Osteocyte (in vitro differentiated cells): ENCODE measurements at regions not wholly inside any gene's neighbourhood (a gene's known extent, or its start where the extent isn't known, plus 50 kb on each side); places are given as distances from the start of the nearest gene placed in this dataset.
A peak's percentile ranks its signal among the peaks of the same experiment; 100 is the strongest.

ENCODE experiments used
- DNase-seq: peaks from one replicate; pipeline ENCODE4 v3.0.0; 2021; ENCODE audit warnings: mixed read lengths; ENCODE audit not compliant: unreplicated experiment; ENCODE audit errors: extremely low spot score
- H3K27ac Mint-ChIP-seq: one replicate; pipeline ENCODE4 v1.8.0; 2021; ENCODE audit warnings: mild to moderate bottlenecking, mixed read lengths; ENCODE audit not compliant: unreplicated experiment
- H3K27me3 Mint-ChIP-seq: one replicate; pipeline ENCODE4 v1.8.0; 2021; ENCODE audit warnings: mixed read lengths; ENCODE audit not compliant: unreplicated experiment
- H3K36me3 Mint-ChIP-seq: one replicate; pipeline ENCODE4 v1.8.0; 2021; ENCODE audit warnings: mixed read lengths; ENCODE audit not compliant: unreplicated experiment
- H3K4me1 Mint-ChIP-seq: one replicate; pipeline ENCODE4 v1.8.0; 2021; ENCODE audit warnings: mixed read lengths; ENCODE audit not compliant: unreplicated experiment
- H3K4me3 Mint-ChIP-seq: one replicate; pipeline ENCODE4 v1.8.0; 2021; ENCODE audit warnings: mild to moderate bottlenecking, moderate library complexity, mixed read lengths; ENCODE audit not compliant: unreplicated experiment
- H3K9me3 Mint-ChIP-seq: one replicate; pipeline ENCODE4 v1.8.0; 2021; ENCODE audit warnings: mixed read lengths; ENCODE audit not compliant: unreplicated experiment
- TF ChIP-seq, protein P1 (sequence below): fragments of 200-600 bp; sonication (generic); IDR thresholded peaks from 2 replicates; pipeline ENCODE4 v1.5.0; 2021; ENCODE audit warnings: antibody characterized with exemption, mild to moderate bottlenecking, moderate library complexity

DNA sequence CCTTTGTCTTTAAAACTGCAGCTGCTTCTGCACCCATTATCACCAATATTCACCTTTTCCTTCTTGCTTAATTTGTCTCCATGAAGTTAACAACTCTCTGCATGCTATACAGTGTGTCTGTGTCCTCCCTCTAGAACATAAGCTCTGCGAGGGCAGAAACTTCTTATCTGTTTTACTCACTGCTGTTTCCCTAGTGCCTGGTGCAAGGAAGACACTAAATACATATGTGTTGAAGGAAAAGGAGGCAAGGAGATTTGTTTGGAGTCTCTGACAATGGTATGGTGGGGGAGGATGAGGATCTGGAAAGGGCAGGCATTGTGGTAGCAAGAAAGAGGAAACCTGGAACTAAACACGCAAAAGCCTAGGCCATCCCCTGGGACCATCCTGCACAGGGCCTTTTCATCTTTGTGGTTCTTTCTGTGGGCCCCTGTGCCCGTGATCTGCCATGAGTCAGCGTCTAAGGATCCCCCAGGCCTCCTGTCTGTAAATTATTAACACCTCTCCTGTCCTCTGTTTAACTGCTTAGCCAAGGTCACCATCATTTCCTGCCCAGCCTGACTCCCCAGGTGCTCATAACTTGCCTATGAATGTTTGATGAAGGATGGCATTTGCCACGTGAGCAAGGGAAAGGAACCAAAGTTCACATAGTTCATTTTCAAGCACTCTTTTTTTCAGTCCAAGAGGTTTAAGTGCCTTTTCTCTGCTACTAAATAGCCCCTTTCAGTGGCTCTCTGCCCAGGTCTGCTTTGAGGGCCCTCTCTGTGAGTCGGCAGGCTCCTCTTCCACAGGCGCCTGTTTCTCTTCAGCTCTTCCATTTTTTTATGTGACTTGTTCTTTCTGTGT lies 131.1 kb downstream of the RASSF10 start:
- H3K27me3 Mint-ChIP-seq, result peaks cover 18% of the 10 kb centered on the region
- DNase-seq, result no peak
- no peak overlapping the region for H3K4me3 Mint-ChIP-seq
- no peaks in the 10 kb centered on the region for H3K9me3 Mint-ChIP-seq
- H3K36me3 Mint-ChIP-seq, result no peaks in the 10 kb centered on the region
- peaks cover 20% of the 10 kb centered on the region for H3K4me1 Mint-ChIP-seq
- TF ChIP-seq, protein P1, sequence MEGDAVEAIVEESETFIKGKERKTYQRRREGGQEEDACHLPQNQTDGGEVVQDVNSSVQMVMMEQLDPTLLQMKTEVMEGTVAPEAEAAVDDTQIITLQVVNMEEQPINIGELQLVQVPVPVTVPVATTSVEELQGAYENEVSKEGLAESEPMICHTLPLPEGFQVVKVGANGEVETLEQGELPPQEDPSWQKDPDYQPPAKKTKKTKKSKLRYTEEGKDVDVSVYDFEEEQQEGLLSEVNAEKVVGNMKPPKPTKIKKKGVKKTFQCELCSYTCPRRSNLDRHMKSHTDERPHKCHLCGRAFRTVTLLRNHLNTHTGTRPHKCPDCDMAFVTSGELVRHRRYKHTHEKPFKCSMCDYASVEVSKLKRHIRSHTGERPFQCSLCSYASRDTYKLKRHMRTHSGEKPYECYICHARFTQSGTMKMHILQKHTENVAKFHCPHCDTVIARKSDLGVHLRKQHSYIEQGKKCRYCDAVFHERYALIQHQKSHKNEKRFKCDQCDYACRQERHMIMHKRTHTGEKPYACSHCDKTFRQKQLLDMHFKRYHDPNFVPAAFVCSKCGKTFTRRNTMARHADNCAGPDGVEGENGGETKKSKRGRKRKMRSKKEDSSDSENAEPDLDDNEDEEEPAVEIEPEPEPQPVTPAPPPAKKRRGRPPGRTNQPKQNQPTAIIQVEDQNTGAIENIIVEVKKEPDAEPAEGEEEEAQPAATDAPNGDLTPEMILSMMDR, result no peak
- peak overlapping the region; percentile 14 for H3K27ac Mint-ChIP-seq

GRCh38 chr11:13140873-13141655 lies 131.9 kb downstream of the RASSF10 start:
- Mint-ChIP-seq H3K27me3 (peaks cover 22% of the 10 kb centered on the region), H3K4me1 (peaks cover 12% of the 10 kb centered on the region), H3K27ac (no peak overlapping the region), H3K9me3 (no peaks in the 10 kb centered on the region), H3K36me3 (no peaks in the 10 kb centered on the region), H3K4me3 (no peak overlapping the region)
- no peak for DNase-seq
- TF ChIP-seq, protein P1, result no peak

- H3K9me3 Mint-ChIP-seq, result no peaks in the 10 kb centered on the region
- peaks cover 22% of the 10 kb centered on the region for H3K27me3 Mint-ChIP-seq
- H3K36me3 Mint-ChIP-seq, result no peaks in the 10 kb centered on the region
- H3K27ac Mint-ChIP-seq, result no peak overlapping the region
- no peak overlapping the region for H3K4me3 Mint-ChIP-seq
- H3K4me1 Mint-ChIP-seq, result peaks cover 8% of the 10 kb centered on the region
- TF ChIP-seq, protein P1, result no peak
- no peak for DNase-seq
These were observed 132.9 kb downstream of the RASSF10 start for GRCh38 chr11:13141731-13142709.

GRCh38 chr11:13143486-13144297 lies 133.9 kb upstream of the BMAL1 start:
- Mint-ChIP-seq H3K27me3 (peaks cover 16% of the 10 kb centered on the region), H3K27ac (no peak overlapping the region), H3K4me1 (peaks cover 8% of the 10 kb centered on the region), H3K4me3 (no peak overlapping the region), H3K36me3 (no peaks in the 10 kb centered on the region), H3K9me3 (no peaks in the 10 kb centered on the region)
- no peak for DNase-seq
- TF ChIP-seq, protein P1, result no peak
